ENCODE measurements at regions not wholly inside any gene's neighbourhood (a gene's known extent, or its start where the extent isn't known, plus 50 kb on each side); places are given as distances from the start of the nearest gene placed in this dataset.

DNA sequence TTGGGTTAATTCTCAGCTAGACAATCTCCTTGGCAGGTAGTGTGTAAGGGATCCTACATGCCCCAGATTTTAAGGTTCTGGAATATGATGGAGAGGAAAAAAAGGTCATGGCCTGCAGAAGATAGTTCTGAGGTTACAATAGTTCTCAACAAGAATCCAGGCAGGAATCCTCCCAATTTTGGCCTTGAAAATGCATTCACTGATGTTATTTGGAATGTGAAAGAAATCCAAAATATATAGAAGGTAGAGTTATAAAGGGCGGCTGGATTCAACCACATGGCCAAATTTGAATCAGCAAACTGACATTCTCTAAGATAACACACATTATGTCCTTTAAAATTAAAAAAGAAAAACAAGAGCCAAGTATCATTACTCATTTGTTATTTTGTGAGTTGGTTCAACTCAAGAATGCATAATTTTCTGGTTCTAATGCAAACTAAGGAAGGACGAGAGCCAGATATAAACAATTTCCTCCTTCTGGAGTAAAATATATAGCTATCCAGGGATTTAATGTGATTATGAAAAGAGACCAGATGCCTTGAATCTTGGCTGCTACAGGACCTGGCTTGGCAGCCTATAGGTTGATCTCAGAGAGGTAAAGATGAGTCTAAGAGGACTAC, 177.0 kb upstream of the G2E3 start:
- TF ChIP-seq, protein P1, sequence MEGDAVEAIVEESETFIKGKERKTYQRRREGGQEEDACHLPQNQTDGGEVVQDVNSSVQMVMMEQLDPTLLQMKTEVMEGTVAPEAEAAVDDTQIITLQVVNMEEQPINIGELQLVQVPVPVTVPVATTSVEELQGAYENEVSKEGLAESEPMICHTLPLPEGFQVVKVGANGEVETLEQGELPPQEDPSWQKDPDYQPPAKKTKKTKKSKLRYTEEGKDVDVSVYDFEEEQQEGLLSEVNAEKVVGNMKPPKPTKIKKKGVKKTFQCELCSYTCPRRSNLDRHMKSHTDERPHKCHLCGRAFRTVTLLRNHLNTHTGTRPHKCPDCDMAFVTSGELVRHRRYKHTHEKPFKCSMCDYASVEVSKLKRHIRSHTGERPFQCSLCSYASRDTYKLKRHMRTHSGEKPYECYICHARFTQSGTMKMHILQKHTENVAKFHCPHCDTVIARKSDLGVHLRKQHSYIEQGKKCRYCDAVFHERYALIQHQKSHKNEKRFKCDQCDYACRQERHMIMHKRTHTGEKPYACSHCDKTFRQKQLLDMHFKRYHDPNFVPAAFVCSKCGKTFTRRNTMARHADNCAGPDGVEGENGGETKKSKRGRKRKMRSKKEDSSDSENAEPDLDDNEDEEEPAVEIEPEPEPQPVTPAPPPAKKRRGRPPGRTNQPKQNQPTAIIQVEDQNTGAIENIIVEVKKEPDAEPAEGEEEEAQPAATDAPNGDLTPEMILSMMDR (IDR thresholded peaks at IDR 0.05), result no peak
- TF ChIP-seq POLR2A (IDR thresholded peaks at IDR 0.05), result no peak
